Nucleus accumbens (tissue), 56 donors: ENCODE measurements at regions not wholly inside any gene's neighbourhood (a gene's known extent, or its start where the extent isn't known, plus 50 kb on each side); places are given as distances from the start of the nearest gene placed in this dataset.
"Not testable (repeated sequence)": the region's sequence is repeated elsewhere in the genome, so short reads cannot be mapped to it uniquely, and the experiment has no call there.

Experiments used
- DNase-seq, 56 donors: peaks; one replicate each; lab custom pipeline; 2025; lab: John Stamatoyannopoulos, UW

GRCh38 chr7:124643311-124643811, 122.2 kb downstream of the GPR37 start:
- peak in 6 of 56 donors; percentile 4 to 48 (median 8) for DNase-seq

GRCh38 chr7:124635416-124635815, 130.2 kb downstream of the GPR37 start:
- DNase-seq, result no peak

- DNase-seq, result no peak
Measured at GRCh38 chr7:124633740-124634139, 131.9 kb downstream of the GPR37 start.

- DNase-seq, result no peak
Measured at GRCh38 chr7:124630395-124630794, 135.2 kb downstream of the GPR37 start.

GRCh38 chr7:124618871-124619270, 146.7 kb downstream of the GPR37 start:
- no peak for DNase-seq

- not testable (repeated sequence) for DNase-seq
Measured at GRCh38 chr7:124618051-124618450, 147.5 kb downstream of the GPR37 start.

GRCh38 chr7:124603066-124603465, 162.5 kb downstream of the GPR37 start:
- DNase-seq, result no peak

- no peak for DNase-seq
Measured at GRCh38 chr7:124597509-124597908, 168.1 kb downstream of the GPR37 start.

GRCh38 chr7:124596881-124597280, 168.7 kb downstream of the GPR37 start:
- no peak for DNase-seq

- DNase-seq, result no peak
Measured at GRCh38 chr7:124590814-124591213, 174.8 kb downstream of the GPR37 start.

GRCh38 chr7:124577256-124577655, 188.3 kb downstream of the GPR37 start:
- no peak for DNase-seq

- no peak for DNase-seq
Measured at GRCh38 chr7:124575176-124575575, 190.4 kb downstream of the GPR37 start.

- DNase-seq, result no peak
Measured at GRCh38 chr7:124570558-124570957, 195.0 kb downstream of the GPR37 start.

GRCh38 chr7:124566583-124566982, 199.0 kb downstream of the GPR37 start:
- peak in 1 of 56 donors; percentile 2 for DNase-seq

- DNase-seq, result no peak
Measured at GRCh38 chr7:124557587-124557986, 208.0 kb downstream of the GPR37 start.

GRCh38 chr7:124557101-124557500, 208.5 kb downstream of the GPR37 start:
- no peak for DNase-seq

GRCh38 chr7:124553502-124553901, 212.1 kb downstream of the GPR37 start:
- no peak for DNase-seq

- DNase-seq, result no peak
Measured at GRCh38 chr7:124552217-124552616, 213.4 kb downstream of the GPR37 start.

- DNase-seq, result no peak
Measured at GRCh38 chr7:124550036-124550435, 215.6 kb downstream of the GPR37 start.

- DNase-seq, result no peak
Measured at GRCh38 chr7:124542476-124542875, 223.1 kb downstream of the GPR37 start.

- DNase-seq, result no peak
Measured at GRCh38 chr7:124536156-124536762, 229.3 kb downstream of the GPR37 start.

GRCh38 chr7:124532166-124532565, 233.4 kb downstream of the GPR37 start:
- no peak for DNase-seq

- no peak for DNase-seq
Measured at GRCh38 chr7:124516911-124517310, 248.7 kb downstream of the GPR37 start.
